NCI-H1105 (cell line): ENCODE measurements at regions not wholly inside any gene's neighbourhood (a gene's known extent, or its start where the extent isn't known, plus 50 kb on each side); places are given as distances from the start of the nearest gene placed in this dataset.

Experiments used
- DNase-seq: peaks from one replicate; lab custom pipeline; 2025; lab: John Stamatoyannopoulos, UW

DNA sequence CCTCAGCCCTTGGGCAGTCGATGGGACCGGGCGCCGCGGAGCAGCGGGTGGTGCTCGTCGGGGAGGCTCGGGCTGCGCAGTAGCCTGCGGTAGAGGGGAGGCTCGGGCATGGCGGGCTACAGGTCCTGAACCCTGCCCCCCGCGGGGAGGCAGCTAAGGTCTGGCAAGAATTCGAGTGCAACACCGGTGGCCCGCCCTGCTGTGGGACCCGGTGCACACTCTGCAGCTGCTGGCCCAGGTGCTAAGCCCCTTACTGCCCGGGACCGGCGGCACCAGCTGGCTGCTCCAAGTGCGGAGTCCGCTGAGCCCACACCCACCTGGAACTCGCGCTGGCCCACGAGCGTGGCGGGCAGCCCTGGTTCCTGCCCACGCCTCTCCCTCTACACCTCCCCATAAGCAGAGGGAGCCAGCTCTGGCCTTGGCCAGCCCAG, 377.7 kb upstream of the RBMS3 start:
- no peak for DNase-seq

DNA sequence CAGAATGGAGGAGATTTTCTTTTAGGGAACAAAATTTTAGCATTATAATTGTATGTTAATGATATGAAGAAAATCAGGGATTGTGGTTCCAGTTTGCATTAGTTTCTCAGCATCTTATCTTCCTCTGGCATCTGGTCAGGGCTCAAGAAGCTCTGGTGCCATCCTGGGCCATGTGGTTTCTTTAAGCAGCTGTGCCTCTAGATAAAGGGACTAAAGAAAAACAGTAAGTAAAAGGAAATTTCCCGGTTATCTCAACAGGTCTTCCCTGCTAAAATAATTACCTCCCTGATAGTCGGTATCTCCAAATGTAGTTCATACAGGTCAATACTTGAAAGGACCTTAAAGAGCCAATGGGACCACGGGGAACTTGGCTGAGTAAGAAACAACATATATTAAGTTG, 375.1 kb upstream of the RBMS3 start:
- DNase-seq, result no peak

DNA sequence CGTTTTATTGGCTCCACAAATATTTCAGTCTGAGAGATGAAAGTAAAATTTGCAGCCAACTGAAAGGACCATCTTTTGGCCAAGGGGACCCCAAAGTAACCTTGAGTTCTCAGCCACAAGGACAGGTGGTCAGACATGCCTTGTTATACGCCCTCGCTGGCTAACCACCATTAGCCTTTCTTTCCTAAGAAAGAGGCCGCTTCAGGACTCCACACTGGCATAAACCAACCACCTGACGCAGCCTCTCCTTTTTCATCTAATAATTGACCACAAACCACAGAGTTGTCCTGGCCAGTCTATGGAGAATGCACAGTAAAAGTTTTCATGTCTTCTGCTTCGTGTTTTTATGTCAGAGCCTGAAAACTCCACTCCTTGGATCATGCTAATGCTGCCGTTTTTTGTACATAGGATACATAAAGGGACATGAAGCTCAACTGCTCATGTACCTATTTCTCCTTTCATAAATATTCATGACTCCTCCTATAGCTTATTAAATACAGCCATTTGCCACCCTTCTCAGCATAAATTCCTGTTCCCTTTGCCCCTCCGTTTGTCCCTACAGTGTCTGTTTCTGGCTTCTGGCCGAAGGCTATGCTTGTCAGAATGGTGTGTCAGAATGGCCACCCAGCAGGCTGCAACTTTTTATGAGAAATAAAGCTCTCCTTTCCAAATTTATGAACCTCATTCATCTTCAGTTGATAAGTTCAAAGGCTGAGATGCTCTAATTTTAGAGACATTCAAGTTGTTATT, 374.1 kb upstream of the RBMS3 start:
- DNase-seq, result no peak

DNA sequence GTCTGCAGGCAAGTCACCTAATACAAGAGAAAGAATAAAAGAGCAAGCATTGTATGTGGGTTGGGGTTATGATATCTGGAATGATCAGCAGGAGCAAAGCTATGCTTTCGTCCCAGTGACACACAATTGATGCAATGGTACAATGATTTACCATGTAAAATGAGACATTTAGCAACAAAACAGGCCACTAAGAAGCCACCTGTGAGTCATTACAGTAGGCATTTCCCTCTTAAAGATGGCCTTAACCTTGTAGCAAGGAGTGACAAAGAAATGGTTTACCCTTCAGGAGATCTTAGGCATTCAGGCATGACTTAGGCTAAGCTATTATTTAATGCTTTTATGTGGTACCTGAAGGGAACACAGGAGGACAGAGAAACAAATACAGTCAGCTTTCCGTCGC, 373.3 kb upstream of the RBMS3 start:
- DNase-seq, result no peak

DNA sequence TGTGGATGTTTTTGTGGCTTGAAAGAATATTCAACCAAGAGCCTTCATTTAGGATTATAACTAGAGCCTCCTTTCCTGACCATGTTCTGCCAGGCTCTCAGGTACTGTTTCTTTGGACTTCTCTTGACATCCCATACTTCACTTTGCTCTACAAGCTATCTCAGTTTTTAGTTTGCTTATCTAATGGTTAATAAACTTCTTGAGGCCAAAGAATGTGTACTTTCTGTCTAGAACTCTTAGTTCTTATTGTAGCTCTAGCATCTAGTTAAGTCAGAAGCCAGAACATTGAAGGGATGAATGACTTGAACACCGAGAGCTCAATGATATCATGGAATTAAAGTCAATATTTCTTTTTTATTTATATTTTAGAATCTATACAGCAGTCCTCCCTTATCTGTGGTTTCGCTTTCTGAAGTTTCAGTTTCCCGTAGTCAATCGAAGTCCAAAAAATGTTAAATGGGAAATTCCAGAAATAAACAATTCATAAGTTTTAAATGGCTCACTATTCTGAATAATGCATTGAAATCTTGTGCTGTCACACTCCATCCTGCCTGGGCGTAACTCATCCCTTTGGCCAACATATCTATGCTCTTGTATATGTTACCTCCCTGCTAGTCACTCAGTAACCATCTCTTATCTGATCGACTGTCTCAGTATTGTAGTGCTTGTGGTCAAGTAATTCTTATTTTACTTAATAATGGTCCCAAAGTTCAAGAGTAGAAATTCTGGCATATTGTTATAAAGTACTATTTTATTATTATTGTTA, 368.6 kb upstream of the RBMS3 start:
- DNase-seq, result no peak

DNA sequence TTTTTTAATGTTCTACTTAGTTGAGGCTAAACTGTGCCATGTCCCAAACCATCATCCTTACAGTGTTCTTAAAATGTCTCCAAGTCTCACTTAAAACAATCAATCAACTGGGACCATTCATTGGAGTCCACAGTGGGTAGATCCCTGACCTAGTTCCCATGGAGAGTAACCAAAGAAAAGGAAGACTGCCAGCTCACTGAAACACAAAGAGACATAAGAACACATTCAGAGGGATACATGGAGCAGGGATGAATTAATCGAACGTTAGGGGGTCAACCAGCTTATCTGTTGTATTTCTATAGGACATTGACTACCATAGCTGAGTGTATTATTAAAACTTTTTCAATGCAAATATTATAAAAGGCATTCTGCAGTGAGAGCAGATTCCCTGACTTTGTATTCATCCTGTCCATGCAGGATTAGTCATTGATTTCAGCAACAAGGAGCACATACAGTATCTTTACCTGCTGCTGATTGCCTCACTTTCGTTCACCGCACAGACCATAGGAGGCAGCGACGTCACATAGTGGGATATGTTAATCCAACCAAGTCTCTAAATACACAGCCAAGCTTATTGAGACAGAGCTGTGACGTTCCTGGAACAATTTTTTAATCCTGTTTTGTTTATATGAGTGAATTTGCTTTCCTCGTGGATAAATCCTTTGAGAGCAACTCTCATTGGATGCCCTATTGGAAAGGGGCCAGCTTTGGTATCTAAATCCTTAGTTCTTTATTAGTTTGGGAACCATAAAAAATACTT, 364.9 kb upstream of the RBMS3 start:
- no peak for DNase-seq

DNA sequence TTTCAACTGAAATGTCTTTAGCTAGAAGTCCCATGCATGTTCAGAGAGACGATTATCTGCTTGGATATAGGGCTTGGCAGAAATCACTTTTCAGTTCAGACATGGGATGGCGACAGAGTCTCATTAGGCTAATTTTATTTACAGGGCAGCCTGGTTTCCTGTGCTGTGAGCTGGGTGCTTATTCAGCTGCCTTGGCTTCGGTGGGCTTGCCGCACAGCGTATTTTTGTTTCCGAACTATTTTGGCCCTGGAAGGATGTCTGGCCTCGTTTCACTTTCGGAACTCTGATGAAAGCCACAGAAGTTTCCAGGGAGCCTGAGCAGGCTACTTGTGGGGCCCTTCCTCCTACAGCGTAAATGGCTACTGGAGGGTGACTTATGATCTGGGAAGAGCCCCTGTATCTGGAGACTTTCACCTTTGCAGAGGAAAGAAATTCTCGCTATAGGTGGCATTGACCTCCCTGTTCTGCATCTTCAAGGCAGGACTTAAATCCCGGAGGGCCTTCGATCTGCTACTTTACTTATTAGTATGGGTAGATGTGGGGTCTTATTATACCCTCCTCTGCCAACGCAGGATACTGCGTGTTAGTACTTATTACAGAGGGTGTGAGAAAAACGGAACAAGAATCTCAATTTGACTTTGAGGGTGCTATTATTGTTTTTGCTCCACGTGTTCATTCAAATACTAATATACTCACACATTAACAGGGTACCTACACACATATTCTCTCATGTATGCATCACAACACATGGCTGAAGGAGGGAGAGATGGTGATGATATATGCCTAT, 364.0 kb upstream of the RBMS3 start:
- no peak for DNase-seq

DNA sequence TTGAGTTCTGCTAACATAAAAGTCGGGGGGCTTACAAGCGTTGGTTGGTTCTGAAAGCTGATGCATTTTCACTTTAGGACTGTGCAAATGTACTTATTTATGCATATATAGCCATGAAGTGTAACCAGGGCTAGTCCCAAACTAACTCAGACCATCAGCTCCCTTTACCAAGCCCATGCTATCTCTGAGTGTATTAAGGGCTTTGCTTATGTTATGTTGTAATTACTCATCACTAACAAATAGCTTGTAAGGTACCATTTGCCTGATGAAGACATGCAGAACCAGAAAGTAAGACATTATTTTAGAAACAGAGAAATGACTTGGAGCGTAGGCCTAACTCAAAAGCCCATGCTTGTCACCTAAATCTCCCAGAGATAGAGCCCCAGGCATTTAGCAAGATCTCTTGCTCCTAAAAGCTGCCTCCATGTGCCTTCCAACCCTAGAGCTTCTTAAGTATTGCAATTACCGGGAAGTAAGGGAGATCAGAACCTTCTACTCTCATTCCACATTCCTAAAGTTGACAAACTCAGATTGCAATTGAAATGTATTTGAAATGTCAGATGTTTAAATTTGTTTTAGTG, 362.9 kb upstream of the RBMS3 start:
- DNase-seq, result no peak

DNA sequence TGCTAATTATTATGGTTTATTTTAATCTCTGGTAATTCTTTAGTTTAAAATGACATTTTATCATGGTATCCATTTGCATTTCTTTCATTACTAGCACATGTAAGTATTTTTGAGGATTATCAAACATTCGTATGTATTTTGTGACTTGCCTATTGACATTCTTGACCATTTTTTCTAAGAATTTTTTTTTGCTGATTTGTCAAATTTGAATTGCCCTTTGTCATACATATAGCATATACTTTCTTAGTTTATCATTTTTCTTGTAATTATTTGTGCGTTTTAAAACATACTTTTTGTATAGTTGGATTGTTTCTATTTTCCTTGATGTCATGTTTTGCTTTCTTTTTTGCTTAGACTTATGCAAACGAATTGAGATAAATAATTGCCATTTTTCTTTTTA, 358.5 kb upstream of the RBMS3 start:
- no peak for DNase-seq

DNA sequence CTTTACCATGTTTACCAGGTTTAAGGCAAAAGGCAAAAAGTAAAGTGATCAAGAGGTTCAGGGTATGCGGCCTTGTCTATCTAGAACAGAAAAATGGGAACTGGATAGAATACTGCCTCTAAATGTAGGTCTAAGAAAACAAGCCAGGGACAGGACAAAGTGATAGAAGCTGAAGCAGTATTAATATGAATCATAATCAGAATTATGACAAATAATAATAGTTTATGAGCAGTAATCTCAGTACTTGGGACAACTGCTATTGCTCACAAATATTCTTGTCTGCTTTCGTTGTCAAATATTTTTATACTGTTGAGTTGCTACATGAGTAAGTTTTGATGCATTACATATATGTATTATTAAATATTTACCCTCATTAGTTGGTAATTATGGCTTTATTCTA, 356.9 kb upstream of the RBMS3 start:
- DNase-seq, result no peak

DNA sequence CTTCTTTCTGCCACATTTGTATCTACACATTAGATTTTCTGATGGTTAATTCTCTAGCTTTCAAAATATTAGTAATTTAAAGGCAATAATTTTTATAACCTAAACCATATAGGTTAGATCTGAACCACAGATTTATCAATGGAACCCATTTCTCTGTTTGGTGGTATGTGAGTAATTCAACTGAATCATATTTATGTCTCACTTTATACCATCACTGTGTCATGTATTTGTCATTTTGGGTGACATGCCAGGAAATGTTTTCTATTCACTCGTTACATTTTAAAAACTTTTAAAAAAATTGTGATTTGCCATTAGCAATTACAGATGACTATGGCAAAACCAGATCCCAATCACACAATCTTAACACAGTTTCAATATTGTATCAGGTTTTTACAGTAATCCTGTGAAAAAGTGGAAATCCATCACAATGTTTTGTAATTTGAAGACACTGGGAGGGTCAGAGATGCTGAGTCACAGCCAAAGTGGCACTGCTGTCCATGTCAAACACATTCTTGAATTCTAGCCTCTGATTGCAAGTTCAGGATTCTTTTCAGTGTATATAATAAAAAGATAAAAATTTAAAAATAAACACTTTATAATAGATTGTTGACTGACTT, 356.0 kb upstream of the RBMS3 start:
- DNase-seq, result no peak

DNA sequence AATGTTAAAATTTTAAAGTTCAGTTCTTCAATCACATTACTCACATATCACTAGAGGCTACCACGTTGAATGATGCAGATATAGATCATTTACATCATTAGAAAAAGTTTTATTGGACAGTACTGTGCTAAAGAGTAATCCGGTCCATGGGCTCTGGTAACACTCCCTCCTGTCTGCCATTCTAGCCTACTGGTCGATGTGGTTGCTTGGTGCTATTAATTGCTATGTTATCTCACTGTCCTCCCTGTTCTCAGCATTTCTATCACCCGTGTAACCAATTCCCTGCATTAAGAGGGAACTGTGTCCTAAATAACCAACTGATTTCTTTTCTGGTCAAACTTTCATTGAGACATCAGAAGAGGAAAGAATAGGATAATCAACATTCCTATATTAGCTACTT, 347.5 kb upstream of the RBMS3 start:
- DNase-seq, result no peak

DNA sequence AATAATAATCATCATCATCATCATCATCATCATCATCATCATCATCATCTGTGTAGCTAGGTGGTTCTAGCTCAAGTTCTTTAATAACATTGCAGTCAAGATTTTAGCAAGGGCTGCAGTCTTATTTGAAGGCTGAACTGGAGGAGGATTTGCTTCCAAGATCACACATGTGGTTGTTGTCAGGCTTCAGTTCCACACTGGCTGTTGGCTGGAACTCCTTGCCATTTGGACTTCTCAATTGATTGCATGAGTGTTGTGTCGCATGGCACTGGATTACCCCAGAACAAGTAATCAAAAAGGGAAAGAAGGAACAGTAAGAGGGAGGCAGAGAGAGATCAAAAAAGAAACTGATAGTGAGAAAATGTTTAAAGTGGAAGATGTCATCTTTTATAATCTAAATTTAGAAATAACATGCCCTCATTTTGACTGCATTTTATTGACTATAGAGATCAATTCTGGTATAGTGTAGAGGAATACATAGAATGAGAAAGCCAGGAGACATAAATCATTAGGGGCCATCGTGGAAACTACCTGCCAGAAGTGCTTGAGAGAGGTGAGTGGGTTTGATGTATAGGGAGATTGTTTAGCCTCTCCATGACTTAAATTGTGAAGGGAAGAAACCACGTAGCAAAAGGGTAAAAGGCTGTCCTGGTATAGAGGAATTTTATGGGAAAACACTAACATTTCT, 346.6 kb upstream of the RBMS3 start:
- DNase-seq, result no peak

DNA sequence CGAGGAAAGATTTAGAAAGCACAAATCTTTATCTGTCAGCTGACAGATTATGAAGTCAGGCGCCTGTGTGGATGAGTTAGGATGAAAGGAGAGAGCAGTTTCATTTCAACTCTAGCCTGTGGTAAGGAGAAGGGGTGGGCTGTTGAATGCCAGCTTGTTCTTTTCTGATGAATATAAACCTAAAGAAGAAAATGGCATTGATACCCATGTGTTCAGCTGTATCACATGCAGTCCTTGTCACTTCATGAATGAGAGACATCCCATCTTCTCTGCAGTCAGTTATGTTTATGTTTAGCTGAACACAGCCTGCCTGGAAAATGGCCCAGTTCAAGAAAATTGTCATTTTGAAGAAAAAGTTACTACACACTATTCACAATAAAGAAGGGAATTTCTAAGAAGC, 345.7 kb upstream of the RBMS3 start:
- no peak for DNase-seq

DNA sequence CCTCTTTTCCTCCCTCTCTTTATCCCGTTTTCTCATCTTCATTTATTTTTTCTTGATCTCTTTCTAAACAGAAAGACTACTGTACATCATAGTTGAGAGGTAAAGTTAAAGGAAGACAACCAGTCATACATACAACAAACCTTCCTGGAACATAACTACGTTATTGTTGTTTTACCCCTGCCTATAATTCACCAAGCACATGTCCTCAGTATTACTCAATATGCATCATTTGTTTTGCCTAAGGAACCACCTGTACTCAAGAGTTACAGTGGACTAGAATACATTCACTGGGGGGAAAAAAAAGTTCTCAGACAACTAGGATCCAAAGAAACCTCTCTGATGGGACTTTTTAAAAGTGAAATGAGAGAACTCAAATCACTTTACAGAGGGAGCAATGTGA, 344.7 kb upstream of the RBMS3 start:
- no peak for DNase-seq

DNA sequence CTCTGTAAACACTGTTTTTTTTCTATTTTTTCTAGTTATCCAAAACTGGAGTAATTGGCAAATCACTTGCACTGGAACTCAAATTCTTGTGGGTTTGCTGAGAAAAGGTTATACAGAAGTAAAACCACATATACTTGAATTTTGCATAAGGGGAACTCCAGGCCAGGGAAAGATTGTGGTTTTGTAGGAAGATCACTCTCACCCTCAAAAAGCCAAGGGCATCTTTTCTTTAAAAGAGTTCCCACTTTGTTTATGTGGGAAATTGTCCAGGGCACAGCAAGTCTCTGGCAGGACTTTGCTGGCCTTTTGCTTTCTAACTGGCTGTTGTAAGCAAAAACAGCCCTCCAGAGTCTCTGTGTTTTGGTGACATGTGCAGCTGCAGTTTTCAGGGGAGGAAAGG, 340.3 kb upstream of the RBMS3 start:
- DNase-seq, result no peak

DNA sequence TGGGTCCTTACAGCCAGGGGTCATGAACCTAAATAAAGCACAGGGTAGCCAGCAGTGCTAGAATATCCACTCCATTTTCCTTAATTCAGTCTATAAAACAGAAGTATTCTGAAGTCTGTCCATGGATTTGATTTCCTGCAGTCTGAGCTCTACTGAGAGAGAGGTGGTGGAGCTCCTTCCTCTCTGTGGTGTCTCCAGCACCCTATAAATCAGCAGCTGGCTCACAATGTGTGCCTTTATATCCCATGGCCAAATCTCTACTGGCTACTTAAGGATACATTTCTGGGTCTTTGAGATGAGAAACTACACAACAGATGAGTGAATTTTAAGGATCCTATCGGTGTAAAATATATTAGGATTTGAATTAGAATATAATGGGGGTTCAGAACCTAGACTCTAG, 339.9 kb upstream of the RBMS3 start:
- no peak for DNase-seq

DNA sequence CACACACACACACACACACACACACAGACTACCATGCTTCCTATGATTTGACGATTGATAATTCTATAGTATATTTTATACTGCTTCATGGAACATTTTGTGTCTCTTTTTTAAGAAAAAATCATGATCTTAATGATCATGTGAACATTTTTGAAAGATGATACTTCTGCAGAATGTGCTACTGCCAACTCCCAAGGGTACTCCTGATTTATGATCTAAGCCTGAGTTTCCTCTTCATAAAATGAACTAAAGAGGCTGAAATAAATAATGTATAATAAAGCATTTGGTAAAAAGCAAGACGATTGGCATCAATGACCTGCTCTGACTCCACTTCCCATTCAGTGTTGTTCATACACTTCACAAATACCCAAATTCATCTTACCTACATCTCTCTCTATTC, 333.8 kb upstream of the RBMS3 start:
- DNase-seq, result no peak

DNA sequence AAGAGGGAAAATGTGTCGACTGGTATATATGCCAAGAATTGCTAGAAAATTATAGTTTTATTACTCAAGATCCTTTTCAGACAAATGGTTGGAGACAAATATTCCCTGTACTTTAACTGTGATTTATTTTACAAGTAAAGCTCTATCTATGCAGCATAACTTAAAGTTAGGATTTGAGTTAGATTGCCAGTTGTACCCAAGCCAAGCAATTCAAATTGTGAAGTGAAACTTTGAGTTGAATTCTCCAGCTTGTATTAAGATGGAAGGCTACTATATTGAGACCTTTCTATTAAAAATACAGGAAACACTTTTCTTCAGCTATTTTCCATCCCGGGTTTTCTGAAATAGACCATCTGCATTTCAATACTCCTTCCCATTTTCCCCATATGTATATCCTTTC, 333.1 kb upstream of the RBMS3 start:
- no peak for DNase-seq

DNA sequence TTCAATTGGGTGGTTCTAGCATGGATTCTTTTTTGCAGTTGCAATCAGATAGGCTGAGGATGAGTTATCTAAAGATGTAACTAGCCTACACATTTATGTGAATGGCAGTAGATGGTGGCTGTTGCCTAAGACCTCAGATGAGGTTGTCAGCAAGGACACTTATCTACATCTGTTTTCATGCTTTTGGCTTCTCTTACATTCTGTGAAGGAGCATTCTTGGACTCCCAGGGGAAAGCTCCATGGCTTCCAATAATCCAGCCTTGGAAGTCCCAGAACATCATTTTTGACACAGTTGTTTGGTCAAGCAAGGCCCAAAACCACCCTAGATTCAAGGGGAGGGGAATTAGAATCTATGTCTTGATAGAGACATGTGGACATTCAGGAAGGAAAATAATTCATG, 332.2 kb upstream of the RBMS3 start:
- no peak for DNase-seq

DNA sequence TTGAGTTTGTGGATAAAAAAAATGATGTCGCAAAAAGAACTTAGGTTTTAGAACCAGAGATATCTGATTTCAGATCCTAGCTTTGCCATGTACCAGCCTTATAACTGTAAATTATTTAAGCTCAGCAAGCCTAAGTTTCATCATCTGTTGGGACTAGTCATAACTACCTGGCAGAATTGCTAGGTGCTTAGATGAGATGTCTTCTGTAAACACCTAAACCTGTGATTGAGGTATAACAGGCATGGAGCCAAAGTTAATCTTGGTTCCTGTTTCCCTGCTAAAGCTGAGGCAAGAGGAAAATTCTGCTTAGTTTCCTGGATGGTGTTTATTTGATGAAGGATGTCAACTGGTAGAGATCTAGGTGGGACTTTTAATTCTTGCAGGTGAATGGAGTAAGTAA, 331.3 kb upstream of the RBMS3 start:
- peak; percentile 1 for DNase-seq
